ENCODE measurements at regions not wholly inside any gene's neighbourhood (a gene's known extent, or its start where the extent isn't known, plus 50 kb on each side); places are given as distances from the start of the nearest gene placed in this dataset.

DNA sequence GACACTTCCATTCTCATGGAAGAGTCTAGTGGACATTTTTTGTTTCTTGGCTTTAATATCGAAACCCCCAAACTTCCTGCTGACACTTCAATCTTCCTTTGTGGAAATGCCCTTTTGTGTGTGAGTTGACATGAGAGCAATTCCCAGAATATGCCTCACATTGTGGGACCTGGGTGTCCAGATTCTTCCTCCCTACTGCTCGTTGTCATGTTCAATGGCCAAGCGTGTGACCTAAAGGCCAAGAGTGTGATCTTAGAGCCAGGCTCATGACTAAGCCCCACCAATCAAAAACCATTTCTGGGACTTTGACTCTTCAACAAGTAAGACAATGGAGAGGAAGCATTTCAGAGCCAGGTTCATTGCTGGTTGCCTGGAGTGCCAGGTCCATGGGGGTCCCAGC, 52.5 kb upstream of the BMPER start:
- TF ChIP-seq CTCF (IDR thresholded peaks at IDR 0.05), result no peak
- no peak for TF ChIP-seq POLR2A (IDR thresholded peaks at IDR 0.05)
